Activated T-helper 2 cell treated with anti-CD3 and anti-CD28 coated beads, Interferon-gamma antibody, Interleukin-2, Interleukin-4, amounts not matched to agents 10 μg/mL and 5 μg/mL and 100 μg/mL, durations not matched to agents 14 hours and 24 hours and 36 hours (primary cell): ENCODE measurements at regions not wholly inside any gene's neighbourhood (a gene's known extent, or its start where the extent isn't known, plus 50 kb on each side); places are given as distances from the start of the nearest gene placed in this dataset.

Experiments used
- DNase-seq: peaks from one replicate; pipeline ENCODE4 v3.0.0; 2021; ENCODE audit warnings: low spot score
- H3K27ac Mint-ChIP-seq: one replicate; pipeline ENCODE4 v1.8.0; 2021; ENCODE audit warnings: mixed read lengths
- H3K27me3 Mint-ChIP-seq: one replicate; pipeline ENCODE4 v1.8.0; 2021; ENCODE audit warnings: low read depth, mixed read lengths
- H3K36me3 Mint-ChIP-seq: one replicate; pipeline ENCODE4 v1.8.0; 2021; ENCODE audit warnings: low read depth, mixed read lengths
- H3K4me1 Mint-ChIP-seq: one replicate; pipeline ENCODE4 v1.8.0; 2021; ENCODE audit warnings: low read depth, mixed read lengths
- H3K4me3 Mint-ChIP-seq: one replicate; pipeline ENCODE4 v1.8.0; 2021; ENCODE audit warnings: low read depth, mild to moderate bottlenecking, moderate library complexity, mixed read lengths
- H3K9me3 Mint-ChIP-seq: one replicate; pipeline ENCODE4 v1.8.0; 2021; ENCODE audit warnings: mixed read lengths
- intact Hi-C: fragments of 100-400 bp; cut with micrococcal nuclease; formaldehyde crosslinking; loops from one replicate; pipeline ENCODE4 v1.15.1; 2023

GRCh38 chr6:143586557-143586956 lies 75.0 kb upstream of the FUCA2 start:
- intact Hi-C loops = no loop called here
- no peaks in the 10 kb centered on the region for H3K36me3 Mint-ChIP-seq
- no peaks in the 10 kb centered on the region for H3K27me3 Mint-ChIP-seq

GRCh38 chr6:143585716-143586115 lies 74.2 kb upstream of the FUCA2 start:
- intact Hi-C loops = no loop called here
- Mint-ChIP-seq H3K27me3 (no peaks in the 10 kb centered on the region), H3K4me1 (peaks cover 9% of the 10 kb centered on the region), H3K36me3 (no peaks in the 10 kb centered on the region), H3K9me3 (no peaks in the 10 kb centered on the region), H3K27ac (no peak overlapping the region), H3K4me3 (no peak overlapping the region)
- no peak for DNase-seq

More at GRCh38 chr6:143586557-143586956, 75.0 kb upstream of the FUCA2 start:
- DNase-seq = no peak
- Mint-ChIP-seq H3K9me3 (no peaks in the 10 kb centered on the region), H3K4me1 (peaks cover 4% of the 10 kb centered on the region), H3K4me3 (no peak overlapping the region), H3K27ac (no peak overlapping the region)

GRCh38 chr6:143585241-143585640 lies 73.7 kb upstream of the FUCA2 start:
- DNase-seq = no peak
- H3K9me3 Mint-ChIP-seq = no peaks in the 10 kb centered on the region
- H3K4me3 Mint-ChIP-seq = no peak overlapping the region
- intact Hi-C loops = no loop called here
- H3K4me1 Mint-ChIP-seq = peaks cover 9% of the 10 kb centered on the region
- H3K27ac Mint-ChIP-seq = no peak overlapping the region
- H3K36me3 Mint-ChIP-seq = no peaks in the 10 kb centered on the region
- H3K27me3 Mint-ChIP-seq = no peaks in the 10 kb centered on the region

GRCh38 chr6:143583542-143584327 lies 72.2 kb upstream of the FUCA2 start:
- Mint-ChIP-seq H3K36me3 (no peaks in the 10 kb centered on the region), H3K4me1 (peaks cover 9% of the 10 kb centered on the region), H3K9me3 (no peaks in the 10 kb centered on the region), H3K27me3 (no peaks in the 10 kb centered on the region), H3K4me3 (no peak overlapping the region), H3K27ac (no peak overlapping the region)
- no peak for DNase-seq
- intact Hi-C loops = no loop called here

- H3K9me3 Mint-ChIP-seq = no peaks in the 10 kb centered on the region
- H3K4me1 Mint-ChIP-seq = peaks cover 9% of the 10 kb centered on the region
- no peaks in the 10 kb centered on the region for H3K27me3 Mint-ChIP-seq
- H3K27ac Mint-ChIP-seq = no peak overlapping the region
- peaks cover 5% of the 10 kb centered on the region for H3K36me3 Mint-ChIP-seq
- no peak overlapping the region for H3K4me3 Mint-ChIP-seq
- DNase-seq = no peak
- intact Hi-C loops = no loop called here
Measured at GRCh38 chr6:143581835-143582480, 70.4 kb upstream of the FUCA2 start.

GRCh38 chr6:143579703-143580102 lies 68.2 kb upstream of the FUCA2 start:
- DNase-seq = no peak
- Mint-ChIP-seq H3K27ac (no peak overlapping the region), H3K36me3 (peaks cover 5% of the 10 kb centered on the region), H3K4me1 (peaks cover 11% of the 10 kb centered on the region), H3K27me3 (no peaks in the 10 kb centered on the region), H3K4me3 (no peak overlapping the region), H3K9me3 (no peaks in the 10 kb centered on the region)
- intact Hi-C loops = no loop called here

GRCh38 chr6:143578054-143578453 lies 66.5 kb upstream of the FUCA2 start:
- intact Hi-C loops = no loop called here

GRCh38 chr6:143575901-143576426 lies 64.4 kb upstream of the FUCA2 start:
- DNase-seq = no peak
- intact Hi-C loops = loop anchor here (1.0 to 2.0 kb wide), 4 partner anchors 39 to 437 kb away; partner anchors contain the start of gene LTV1
- Mint-ChIP-seq H3K9me3 (no peaks in the 10 kb centered on the region), H3K4me1 (peaks cover 4% of the 10 kb centered on the region), H3K27me3 (no peaks in the 10 kb centered on the region), H3K36me3 (peaks cover 5% of the 10 kb centered on the region), H3K4me3 (no peak overlapping the region), H3K27ac (no peak overlapping the region)

More at GRCh38 chr6:143578054-143578453, 66.5 kb upstream of the FUCA2 start:
- Mint-ChIP-seq H3K4me3 (no peak overlapping the region), H3K36me3 (peaks cover 5% of the 10 kb centered on the region), H3K27ac (no peak overlapping the region), H3K9me3 (no peaks in the 10 kb centered on the region), H3K4me1 (peaks cover 11% of the 10 kb centered on the region), H3K27me3 (no peaks in the 10 kb centered on the region)
- no peak for DNase-seq

- peaks cover 7% of the 10 kb centered on the region for H3K4me1 Mint-ChIP-seq
- no peaks in the 10 kb centered on the region for H3K27me3 Mint-ChIP-seq
- DNase-seq = peak; percentile 36
- peaks cover 5% of the 10 kb centered on the region for H3K36me3 Mint-ChIP-seq
- no peak overlapping the region for H3K4me3 Mint-ChIP-seq
- no peak overlapping the region for H3K27ac Mint-ChIP-seq
- H3K9me3 Mint-ChIP-seq = no peaks in the 10 kb centered on the region
- intact Hi-C loops = loop anchor here (1.0 to 2.0 kb wide), 4 partner anchors 39 to 438 kb away; partner anchors contain the start of gene LTV1
Measured at GRCh38 chr6:143575440-143575839, 63.9 kb upstream of the FUCA2 start.

- H3K36me3 Mint-ChIP-seq = no peaks in the 10 kb centered on the region
- no peak overlapping the region for H3K4me3 Mint-ChIP-seq
- intact Hi-C loops = no loop called here
Measured at GRCh38 chr6:143570147-143570853, 58.8 kb upstream of the FUCA2 start.

GRCh38 chr6:143569040-143569439 lies 57.5 kb upstream of the FUCA2 start:
- Mint-ChIP-seq H3K27me3 (no peaks in the 10 kb centered on the region), H3K4me1 (peaks cover 30% of the 10 kb centered on the region), H3K27ac (peak overlapping the region; percentile 31), H3K36me3 (no peaks in the 10 kb centered on the region), H3K4me3 (no peak overlapping the region), H3K9me3 (no peaks in the 10 kb centered on the region)
- DNase-seq = no peak
- intact Hi-C loops = no loop called here

More at GRCh38 chr6:143570147-143570853, 58.8 kb upstream of the FUCA2 start:
- no peak for DNase-seq
- H3K9me3 Mint-ChIP-seq = no peaks in the 10 kb centered on the region
- H3K4me1 Mint-ChIP-seq = peaks cover 32% of the 10 kb centered on the region
- peak overlapping the region; percentile 2 for H3K27ac Mint-ChIP-seq
- no peaks in the 10 kb centered on the region for H3K27me3 Mint-ChIP-seq

- H3K4me3 Mint-ChIP-seq = no peak overlapping the region
- H3K4me1 Mint-ChIP-seq = peaks cover 31% of the 10 kb centered on the region
- H3K27ac Mint-ChIP-seq = no peak overlapping the region
- no peaks in the 10 kb centered on the region for H3K27me3 Mint-ChIP-seq
- no peak for DNase-seq
- intact Hi-C loops = no loop called here
- H3K9me3 Mint-ChIP-seq = no peaks in the 10 kb centered on the region
- peaks cover 22% of the 10 kb centered on the region for H3K36me3 Mint-ChIP-seq
Measured at GRCh38 chr6:143564484-143565017, 53.0 kb upstream of the FUCA2 start.
